Globus pallidus (tissue), 1 donor: ENCODE measurements at regions not wholly inside any gene's neighbourhood (a gene's known extent, or its start where the extent isn't known, plus 50 kb on each side); places are given as distances from the start of the nearest gene placed in this dataset.

Experiments
- DNase-seq: peaks from one replicate; pipeline ENCODE4 v3.0.0-alpha.2; 2015; ENCODE audit warnings: low spot score

DNA sequence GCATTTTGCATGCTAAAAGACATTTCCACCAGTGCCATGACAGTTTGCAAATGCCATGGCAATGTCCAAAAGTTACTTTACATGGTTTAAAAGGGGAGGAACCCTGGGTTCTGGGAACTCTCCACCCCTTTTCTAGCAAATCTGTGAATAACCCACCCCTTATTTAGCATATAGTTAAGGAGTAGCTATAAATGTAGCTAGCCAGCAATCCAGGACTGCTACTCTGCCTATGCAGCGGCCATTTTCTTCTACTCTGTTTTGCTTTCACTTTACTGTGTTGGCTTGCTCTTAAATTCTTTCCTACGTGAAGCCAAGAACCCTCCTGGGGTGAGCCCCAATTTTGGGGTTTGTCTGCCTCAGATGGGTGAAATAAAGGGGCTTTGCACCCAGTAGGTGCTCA lies 141.0 kb downstream of the PTPN11 start:
- no peak for DNase-seq

DNA sequence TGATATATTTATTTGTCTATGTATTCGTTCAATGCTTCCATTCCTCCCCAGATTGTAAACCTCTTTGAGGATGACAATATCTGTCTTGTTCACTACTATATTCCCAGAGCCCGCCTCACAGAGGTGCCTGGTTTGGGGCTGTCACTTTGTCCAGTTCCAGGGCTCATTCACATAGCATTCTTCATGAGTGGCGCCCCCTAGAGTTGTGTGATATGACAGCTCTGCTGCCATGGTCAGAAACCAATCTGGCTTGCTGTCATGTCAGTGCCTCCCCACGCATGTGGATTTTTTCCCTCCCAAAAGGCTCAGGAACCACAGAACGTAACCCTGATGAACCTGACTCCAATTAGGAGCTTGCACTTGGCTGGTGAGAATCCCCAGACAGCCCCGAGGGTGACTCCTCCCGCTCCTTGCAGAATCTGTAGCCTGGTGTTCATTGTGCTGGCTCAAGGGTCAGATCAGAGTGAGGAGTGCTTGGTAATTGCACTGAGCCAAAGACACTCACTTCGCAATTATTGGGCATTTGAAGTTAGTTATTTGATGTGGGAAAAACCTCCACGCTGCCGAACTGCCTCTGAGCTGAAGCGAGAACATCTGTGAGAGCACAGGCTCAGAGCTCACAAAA lies 145.5 kb downstream of the PTPN11 start:
- DNase-seq = no peak

DNA sequence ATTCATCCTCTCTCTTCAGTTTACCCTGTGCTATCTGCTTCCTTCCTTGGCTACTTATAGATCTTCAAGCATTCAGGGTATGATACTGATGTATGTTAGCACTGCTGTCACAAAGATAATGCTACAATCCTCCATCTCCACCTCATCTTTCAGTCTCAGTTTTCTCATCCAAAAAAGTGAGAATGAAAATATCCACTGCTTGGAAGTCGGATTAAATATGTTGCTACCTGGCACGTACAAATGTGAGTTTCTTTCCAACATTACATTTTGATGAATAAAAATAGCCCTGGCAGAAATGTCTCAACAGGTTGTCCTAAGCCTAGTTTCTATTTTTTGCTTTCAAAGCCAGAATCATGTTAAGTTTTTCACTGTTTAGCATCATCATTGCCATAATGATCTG lies 149.9 kb downstream of the PTPN11 start:
- no peak for DNase-seq

DNA sequence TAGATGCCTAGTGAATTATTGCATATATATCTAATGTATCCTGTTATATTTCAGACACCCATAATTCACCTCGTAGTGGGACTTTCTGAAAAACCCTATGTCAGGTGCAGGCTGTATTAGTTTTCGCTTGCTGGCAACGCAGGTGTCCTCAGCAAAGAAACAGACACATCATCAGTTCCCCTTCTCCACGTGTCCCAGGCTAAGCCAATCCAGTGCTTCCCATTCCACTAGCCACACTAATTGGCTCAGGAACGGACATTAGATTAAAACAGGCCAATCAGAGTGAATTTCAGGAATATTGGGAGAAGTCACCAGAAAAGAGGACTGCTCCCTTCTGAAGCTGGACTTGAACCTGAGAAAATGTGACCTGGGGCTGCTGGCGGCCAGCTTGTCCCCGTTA lies 151.3 kb downstream of the PTPN11 start:
- no peak for DNase-seq

DNA sequence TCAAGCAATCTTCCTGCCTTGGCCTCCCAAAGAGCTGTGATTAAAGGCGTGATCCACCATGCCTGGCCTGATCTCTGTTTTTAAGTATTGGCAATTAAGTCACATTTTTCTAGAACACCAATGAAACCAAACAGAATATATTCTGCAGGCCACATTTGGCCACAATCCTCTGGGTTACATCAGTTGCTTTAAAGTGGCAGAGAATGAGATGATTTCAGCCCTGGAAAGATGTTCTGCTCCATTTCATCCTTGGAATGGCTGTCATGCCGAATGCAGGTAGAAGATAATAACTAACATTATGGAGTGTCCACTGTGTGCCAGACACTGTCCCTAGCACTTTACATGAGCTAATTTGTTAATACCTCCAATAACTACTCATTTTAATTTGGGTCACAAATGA lies 154.4 kb downstream of the PTPN11 start:
- no peak for DNase-seq

DNA sequence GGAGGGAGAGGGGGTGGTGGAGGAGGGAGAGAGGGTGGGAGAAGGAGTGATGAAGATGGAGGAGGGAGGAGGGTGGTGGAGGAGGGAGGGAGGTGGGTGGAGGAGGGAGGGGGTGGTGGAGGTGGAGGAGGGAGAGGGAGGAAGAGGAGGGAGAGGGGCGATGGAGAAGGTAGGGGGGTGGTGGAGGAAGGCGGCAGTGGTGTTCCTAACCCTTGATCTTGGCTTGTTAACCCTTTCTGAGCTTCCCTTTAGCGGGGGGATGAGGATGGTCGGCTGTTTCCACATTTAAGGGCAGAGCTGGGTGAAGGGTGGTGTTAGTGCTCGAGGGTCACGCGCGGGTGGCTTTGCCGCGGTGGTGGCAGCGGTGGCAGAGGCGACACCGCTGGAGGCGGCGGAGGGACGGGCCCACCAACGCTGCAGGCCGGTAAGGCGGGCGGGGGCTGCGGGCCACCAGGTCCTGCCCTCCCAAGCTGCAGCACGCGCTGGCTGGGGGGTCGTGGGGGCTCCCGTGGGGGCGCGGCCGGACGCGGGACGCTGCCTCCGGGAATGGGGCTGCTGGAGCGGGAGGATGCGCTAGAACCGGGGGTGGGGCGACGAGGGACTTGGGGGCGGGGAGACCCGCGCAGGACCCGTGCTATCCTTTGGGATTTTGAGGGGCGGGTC lies 156.3 kb downstream of the PTPN11 start:
- no peak for DNase-seq

DNA sequence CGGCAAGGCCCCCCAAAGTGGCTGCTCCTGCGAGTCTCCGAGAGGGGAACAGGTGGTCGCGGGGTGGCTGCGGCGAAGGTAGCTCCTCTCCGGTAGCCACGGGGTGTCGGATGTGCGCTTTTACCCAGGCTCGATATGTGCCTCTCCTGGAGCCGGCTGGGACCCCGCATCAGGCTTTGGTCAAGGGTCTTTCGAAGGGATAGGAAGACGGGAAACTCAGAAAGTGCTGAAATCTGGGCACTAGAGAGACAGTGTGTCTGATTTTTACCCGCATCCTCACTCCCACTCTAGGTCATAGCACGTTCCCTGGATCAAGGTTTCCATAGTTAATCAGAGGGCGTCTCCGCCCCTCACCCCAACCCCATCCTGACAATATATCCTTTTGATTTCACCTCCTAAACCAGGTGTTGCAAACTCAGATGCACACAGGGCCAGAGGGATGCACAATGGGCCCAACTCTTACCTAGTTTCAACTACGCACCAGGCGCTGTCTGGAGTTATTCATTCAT lies 156.9 kb downstream of the PTPN11 start:
- no peak for DNase-seq

DNA sequence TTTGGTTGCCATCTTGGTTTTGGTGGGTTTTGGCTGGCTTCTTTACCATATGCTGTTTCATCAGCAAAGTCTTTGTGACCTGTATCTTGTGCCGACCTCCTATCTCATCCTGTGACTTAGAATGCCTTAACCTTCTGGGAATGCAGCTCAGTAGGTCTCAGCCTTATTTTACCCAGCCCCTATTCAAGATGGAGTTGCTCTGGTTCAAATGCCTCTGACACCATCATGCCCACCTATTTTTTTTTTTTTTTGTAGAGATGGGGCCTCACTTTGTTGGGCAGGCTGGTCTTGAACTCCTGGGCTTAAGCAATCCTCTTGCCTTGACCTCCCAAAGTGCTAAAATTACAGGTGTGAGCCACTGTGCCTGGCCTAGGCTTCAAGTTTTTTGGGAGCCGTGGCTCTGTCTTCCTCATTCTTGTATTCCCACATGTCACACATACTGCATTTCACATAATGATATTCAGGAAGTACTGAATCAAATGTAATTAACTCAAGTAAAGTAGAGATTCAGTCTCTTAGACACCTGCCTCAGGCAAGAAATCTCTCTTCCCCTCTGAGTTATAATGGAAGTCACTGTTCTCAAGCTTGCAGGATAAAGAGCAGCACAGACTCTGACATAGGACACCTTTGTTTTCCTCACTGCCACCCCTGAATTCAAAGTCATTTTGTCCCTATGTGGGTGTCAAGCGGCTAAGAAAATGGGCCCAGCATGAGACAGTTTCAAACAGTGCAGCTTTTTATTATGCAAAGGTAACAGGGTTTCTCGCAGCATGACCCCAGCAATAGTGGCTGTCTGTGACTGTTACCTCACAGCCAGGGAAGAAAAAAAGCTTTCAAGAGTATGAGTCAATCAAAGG lies 159.0 kb downstream of the PTPN11 start:
- no peak for DNase-seq

DNA sequence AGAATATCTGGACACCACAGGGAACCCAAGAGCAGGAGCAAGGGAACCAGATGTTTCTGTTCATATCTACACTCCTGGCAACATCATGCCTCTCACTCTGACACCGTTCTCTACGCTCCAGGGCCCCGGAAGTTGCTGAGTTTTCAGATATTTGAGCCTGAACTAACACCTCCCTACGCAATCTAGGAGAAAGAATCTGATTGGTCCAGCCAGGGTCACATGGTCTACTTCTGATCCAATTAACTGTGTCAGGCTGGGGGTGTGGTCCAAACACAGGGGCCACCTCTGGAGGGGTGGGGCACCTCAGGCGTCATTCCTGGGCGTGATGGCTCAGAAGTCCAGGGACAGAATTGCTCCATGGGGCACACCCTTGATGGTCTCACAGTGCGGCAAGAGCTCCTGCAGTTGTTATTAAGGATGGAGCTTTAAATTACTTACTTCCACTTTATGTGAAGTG lies 165.5 kb downstream of the PTPN11 start:
- DNase-seq = no peak

DNA sequence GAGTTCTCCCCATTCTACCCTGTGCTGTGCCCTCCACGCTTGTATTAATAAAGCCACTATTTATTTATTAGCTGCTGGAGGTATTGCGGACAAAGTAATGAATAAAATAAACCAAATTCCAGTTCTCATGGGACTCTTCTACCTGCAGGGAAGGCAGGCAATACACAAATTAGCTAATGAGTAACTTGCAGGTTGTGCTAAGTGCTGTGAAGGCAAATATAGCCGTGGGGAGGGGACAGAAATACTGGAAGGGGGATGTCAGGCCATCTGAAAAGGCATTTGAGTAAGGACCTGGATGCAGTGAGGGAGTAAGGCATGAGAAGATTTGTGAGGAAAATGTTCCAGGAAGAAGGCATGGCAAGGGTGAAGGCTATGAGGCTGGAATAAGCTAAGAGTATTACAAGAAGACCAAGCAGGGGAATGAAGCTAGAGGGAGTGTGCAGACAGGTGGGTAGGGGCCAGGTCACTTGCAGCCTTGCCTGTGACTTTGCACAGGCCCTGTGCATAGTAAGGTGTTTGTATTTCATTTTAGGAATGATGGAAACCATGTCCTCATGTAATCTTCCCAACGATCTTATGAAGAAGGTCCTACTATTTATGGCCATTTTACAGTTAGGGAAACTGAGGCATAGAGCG lies 167.5 kb downstream of the PTPN11 start:
- DNase-seq = no peak

DNA sequence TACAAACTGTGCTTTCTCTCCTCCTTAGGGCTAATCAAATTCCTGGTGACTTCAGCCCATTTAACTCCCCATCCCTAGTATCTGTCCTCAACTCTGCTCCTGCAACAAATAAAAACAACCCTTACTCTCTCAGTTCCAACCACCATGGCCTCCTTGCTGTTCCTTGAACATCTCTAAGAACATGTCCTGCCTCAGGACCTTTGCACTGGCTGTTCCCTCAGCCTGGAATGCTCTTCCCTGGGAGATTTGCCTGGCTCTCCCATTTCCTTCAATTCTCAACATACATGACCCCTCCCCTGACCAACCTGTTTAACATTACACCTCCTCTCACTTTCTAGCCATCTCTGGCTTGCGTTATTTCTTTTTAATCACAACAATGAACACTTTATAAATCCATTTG lies 170.5 kb downstream of the PTPN11 start:
- DNase-seq = no peak

DNA sequence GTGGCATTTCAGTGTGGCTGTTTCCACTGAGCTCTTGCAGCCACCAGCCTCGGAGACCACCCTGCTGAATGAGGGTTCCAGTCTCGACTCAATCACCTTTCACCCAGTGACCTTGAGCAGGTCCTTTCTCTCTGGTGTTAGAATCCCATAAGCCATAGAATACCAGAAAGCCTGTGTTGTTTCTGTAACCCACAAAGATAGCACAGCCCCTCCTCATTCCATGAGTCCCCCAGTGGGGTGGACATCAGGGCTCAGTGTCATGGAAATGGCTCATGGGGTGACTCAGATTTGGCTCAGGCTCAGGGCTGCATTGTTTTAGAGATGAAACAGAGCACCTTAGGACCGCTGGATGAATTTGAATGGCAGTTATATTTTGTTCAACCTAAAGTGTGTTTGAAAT lies 171.5 kb downstream of the PTPN11 start:
- no peak for DNase-seq

DNA sequence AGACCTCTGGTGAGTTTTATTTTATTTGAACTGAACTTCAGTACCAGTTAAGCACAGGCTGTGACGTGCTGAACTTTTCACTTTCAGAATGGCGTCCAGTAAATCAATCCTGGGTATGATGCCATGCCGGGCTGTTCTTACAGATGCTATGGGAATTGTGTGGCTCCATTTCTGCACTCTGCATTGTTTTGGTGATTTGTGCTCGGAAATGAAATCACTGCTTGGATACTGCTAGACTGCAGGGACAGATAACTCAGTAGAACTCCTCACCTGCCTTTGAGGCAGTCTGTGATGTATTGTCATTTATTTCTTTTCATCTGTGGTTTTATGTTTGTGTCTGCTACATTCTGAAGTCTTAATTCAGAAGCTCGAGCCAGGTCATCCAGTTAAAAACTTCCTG lies 172.7 kb downstream of the PTPN11 start:
- no peak for DNase-seq

DNA sequence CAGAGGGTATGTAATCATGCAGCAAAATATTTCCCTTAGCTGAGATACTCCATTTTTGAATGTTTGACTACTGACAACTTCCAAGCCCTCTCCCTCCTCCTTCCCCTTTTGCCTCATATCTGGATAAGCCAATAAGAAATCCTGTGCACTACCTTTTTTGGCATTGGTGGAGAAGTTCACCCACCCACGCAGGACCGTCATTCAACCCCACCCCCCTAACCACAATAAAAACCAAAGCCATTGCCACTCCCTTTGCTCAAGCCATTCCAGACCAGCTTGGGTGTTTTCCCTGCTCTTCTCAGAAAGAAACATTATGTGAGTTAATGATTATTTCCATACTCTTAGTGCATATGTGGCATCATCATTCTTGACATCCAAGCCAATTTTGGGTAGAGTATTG lies 176.7 kb downstream of the PTPN11 start:
- no peak for DNase-seq

DNA sequence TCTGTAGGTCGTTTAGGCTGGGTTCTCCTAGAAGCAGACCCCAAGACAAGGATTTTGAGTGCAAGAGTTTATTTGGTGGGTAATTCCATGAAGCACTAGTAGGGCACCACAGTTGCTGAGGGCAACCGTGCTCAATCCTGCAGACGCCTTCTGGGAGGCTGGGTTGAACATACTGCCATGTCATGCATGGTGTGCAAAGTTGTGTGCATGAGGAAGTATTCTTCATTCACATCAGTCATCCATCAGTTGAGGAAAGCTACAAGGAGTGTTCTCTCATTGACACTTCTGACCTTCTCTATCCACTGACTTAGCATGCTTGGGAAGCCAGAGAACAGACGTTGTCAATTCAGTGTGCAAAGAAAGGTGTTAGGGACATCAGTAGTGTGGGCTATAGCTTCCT lies 179.2 kb downstream of the PTPN11 start:
- DNase-seq = no peak

DNA sequence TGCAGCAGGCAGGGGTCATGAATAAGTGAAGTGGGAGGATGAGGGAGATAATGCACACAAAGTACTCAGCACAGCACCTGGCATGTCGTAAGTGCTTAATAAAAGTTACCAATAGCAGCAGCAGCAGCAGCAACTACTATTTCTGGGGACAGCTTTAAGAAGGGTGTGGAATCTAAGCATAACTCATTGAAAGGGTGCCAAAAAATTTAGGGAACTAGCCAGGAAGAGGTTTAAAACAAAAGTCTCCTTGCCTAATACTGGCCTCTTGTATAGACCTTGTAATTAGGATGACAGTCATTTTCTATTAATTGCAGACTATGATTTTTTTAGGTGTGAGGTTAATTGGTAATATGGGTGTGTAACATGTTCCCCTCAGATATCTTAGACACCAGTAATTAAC lies 179.9 kb downstream of the PTPN11 start:
- DNase-seq = no peak

DNA sequence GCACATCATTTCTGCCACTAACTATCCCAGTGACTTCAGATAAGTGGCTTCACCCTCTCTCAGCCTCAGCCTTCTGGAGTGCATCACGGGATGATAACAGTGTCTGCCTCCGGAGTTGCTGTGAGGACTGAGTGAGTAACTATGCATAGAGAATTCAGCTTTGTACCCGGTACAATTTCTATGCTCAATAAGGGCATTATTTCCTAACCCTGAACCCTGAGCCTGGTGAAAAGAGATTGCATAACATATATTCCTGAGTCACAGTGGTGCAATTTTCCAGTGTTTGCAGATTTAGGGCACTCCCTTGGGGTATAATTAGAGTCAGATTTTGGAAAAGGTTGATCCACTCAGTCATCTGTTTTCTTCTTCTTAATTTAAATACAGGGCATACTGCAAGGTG lies 181.1 kb downstream of the PTPN11 start:
- DNase-seq = no peak

DNA sequence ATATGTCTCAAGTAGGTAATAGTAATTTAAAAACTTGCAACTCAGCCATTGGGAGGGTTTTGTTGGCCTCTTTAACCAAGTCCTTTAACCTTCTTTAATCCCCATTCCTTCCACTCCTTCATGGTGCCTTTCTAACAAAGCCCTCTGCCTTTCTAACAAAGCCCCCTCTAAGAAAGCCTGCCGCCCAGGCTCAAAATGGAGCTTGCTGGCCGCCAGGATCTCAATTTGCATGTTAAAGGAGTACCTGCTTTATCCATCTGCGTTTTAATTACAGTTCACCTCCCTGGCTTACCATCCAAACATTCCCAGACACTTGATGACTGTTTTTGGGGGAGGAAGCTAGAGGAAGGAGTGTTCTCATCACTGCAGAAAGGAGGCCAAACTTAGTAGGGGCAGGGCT lies 183.4 kb downstream of the PTPN11 start:
- no peak for DNase-seq

DNA sequence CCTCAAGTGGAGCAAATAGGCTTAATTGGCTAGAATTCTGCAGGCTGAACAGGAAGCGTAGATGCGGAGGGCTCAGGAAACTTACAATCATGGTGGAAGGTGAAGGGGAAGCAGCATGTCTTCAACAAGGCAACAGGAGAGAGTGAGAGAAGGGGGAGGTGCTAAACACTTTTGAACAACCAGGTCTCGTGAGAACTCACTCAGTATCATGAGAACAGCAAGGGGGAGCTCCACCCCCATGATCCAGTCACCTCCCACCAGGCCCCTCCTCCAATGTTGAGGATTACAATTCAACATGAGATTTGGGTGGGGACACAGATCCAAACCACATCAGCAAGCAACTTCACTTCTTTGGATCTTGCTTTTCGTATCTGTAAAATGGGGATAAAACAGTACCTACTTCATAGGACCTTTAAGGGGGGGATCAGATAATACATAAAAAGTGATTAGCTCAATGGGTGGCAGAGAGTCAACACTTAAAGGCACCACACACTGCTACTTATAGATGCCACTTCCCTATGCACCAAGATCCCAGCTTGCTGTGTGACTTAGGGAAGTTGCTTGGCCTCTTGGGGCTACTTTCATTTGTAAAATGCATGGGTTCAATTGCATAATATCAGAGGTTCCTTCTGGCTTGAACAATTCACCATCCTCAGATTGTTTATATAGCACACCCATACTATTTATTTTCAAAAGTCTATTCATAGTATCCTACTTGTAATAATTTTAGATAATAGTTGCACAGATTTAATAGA lies 184.8 kb upstream of the RPH3A start:
- DNase-seq = no peak

DNA sequence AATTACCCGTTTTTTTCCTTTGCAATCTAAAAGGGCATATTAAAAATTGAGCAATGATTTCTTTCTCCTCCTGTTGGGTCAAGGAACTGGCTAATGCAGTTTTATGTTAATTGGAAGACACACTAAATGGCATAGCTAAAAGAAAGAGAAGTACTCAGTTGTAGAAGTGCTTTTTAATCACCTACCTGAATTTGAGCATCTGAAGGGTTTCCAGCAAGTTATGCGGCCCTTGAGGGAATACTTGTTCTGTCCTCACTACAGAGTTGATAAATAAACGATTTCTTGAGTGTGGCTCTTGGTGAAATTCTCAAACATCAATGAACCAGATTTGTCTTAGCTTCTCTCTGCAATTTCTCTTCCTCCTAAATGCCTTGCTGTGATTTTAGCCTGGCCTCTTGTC lies 184.1 kb upstream of the RPH3A start:
- no peak for DNase-seq

DNA sequence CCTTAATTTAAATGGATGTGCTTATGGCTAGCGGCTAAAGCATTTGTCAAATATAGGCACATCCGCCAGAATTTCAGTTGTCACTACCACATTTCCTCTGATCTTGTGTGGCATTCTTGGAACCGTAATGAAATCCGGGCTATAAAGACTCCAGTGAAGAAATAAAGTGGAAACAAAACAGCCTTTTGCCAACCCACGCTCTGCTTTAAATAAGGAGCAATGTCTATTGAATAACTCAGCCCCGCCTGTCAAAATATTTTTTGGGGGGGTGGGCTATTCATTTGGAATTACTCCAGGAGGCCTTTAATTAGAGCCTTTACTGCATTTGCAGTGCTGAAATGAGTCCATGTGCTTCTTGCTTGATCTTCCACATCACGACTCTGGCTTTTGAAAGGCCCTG lies 179.6 kb upstream of the RPH3A start:
- no peak for DNase-seq

DNA sequence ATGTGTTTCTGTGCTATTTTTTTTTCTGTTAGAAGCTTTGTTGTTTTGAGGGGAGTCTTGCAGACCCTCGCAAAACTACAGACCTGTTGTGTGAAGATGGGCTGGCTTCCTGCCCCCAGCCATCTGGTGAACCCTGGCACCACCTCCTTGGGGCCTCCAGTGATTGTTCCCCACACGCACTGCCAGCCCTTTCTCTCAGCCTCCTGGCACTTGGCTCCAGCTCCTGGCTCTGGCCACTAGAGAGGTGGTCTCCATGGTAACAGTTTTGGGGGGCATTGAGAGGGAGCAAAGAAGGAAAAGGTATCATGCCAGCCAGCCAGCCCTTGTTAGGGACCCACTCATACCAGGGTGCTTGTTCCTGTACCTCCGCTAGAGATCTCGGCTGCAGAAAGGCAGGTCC lies 176.4 kb upstream of the RPH3A start:
- no peak for DNase-seq
